ENCODE measurements at regions not wholly inside any gene's neighbourhood (a gene's known extent, or its start where the extent isn't known, plus 50 kb on each side); places are given as distances from the start of the nearest gene placed in this dataset.

DNA sequence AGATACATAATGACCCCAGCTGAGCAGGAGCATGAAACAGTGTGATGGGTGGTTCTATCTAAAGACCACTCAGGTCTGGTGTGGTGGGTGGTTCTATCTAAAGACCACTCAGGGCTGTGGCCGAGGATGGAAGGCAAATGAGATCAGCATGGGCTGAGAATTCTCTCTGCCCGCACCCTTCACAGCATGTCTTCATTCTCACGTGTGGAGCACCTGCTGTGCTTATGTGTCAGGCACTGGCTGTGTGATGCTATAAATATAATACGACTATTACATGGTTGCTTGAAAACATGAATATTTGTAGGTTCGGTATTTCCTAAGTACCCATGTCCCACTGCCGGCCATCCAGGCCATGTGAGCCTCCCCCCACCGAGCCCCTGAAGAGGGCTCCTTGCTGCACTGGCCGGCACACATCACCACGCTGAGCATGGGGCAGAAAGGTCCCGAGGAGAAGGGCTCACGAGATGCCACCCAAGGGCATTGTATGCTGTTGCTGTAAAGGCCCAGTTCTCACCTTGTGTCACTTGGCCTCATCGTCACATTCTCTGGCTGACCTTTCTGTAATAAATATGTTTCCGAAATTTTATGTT is 810.2 kb downstream of the UQCRFS1 start:
- DNase-seq (ENCODE audit: low spot score), result no peak
- TF ChIP-seq, protein P1, sequence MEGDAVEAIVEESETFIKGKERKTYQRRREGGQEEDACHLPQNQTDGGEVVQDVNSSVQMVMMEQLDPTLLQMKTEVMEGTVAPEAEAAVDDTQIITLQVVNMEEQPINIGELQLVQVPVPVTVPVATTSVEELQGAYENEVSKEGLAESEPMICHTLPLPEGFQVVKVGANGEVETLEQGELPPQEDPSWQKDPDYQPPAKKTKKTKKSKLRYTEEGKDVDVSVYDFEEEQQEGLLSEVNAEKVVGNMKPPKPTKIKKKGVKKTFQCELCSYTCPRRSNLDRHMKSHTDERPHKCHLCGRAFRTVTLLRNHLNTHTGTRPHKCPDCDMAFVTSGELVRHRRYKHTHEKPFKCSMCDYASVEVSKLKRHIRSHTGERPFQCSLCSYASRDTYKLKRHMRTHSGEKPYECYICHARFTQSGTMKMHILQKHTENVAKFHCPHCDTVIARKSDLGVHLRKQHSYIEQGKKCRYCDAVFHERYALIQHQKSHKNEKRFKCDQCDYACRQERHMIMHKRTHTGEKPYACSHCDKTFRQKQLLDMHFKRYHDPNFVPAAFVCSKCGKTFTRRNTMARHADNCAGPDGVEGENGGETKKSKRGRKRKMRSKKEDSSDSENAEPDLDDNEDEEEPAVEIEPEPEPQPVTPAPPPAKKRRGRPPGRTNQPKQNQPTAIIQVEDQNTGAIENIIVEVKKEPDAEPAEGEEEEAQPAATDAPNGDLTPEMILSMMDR (IDR thresholded peaks at IDR 0.05), result no peak
- Histone ChIP-seq H3K4me3 (no peak overlapping the region), H3K27ac (no peak overlapping the region)

DNA sequence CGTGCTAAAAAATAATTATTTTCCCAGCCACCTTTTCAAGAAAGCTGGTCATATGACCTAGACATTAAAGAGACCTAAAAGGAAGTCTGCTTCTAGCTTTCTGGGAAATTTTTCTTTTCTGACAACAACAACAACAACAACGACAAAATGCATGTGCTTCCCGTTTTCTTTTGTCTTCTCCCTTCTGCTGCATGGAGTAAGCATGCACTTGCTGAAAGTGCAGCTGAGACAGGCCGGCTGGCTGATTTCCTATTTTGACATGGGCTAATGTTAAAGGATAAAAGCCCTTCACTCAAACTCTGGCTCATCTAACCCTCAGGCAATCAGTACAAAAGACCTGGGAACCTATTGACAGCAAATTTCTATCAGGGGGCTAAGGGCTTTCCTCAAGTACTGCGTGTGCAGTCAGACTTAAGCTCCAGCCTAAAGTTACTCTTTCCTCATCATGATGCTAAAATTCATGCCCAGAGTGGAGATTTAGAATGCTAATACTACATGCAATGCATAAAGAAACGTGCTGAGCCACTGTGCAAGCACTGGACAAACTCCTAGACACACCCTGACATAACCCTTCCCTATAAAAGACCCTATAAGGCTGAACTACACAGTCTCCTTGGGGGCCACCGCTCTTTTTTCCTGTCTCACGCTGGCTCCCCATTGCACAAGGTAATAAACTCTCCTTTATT is 811.1 kb downstream of the UQCRFS1 start:
- TF ChIP-seq, protein P1 (IDR thresholded peaks at IDR 0.05), result no peak
- Histone ChIP-seq H3K27ac (no peak overlapping the region), H3K4me3 (no peak overlapping the region)
- DNase-seq (ENCODE audit: low spot score), result no peak

DNA sequence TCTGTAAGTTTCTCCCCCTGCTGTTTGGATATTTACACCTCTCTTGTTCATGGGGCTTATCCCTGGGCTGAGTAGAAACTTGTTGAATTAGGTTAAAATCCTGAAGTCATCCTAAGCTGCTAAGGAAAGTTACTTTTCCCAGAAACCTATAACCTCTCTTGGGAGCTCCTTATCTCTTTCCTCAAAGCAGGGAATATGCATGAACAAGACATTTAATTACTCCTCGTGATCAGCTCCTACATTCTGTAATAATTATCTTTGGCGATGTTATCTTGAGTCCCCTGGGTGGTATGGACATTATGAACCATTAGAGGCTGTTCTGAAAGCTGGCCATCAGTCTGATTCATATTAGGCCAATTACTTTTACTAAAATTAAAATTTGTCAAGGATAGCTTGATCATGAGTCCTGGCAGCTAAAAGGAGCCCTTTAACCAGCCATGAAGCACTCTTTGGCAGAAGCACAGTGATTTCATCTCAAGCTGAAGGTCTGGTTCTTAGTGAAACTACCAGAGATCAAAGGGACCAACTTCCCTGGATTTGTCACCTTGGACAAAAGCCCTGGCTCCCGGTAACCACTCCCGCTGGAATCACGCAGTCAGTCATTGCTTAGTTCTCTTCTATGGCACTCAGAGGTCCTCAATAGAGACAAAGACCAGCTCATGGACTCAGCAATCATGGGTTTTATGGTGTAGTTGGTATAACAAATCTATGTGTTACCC is 811.8 kb downstream of the UQCRFS1 start:
- Histone ChIP-seq H3K4me3 (no peak overlapping the region), H3K27ac (no peak overlapping the region)
- TF ChIP-seq, protein P1 (IDR thresholded peaks at IDR 0.05), result no peak
- no peak for DNase-seq (ENCODE audit: low spot score)

DNA sequence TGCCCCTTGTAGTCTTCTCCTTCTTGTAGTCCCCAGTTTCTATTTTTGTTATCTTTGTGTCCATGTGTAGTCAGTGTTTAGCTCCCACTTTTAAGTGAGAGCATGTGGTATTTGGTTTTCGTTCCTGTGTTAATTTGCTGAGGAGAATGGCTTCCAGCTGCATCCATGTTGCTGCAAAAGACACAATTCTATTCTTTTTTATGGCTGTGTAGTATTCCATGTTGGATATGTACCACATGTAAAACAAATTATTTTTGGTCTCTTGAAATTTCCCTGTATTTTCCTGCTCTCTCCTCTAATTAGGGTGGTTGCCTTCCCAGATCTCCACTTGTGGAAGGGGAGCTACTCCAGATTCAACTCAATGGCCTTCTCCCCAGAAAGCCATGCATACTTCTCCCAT is 813.8 kb downstream of the UQCRFS1 start:
- no peak for DNase-seq (ENCODE audit: low spot score)
- Histone ChIP-seq H3K4me3 (no peak overlapping the region), H3K27ac (no peak overlapping the region)
- TF ChIP-seq, protein P1 (IDR thresholded peaks at IDR 0.05), result no peak

GRCh38 chr19:28397800-28398199 is 815.2 kb downstream of the UQCRFS1 start:
- no peak for DNase-seq (ENCODE audit: low spot score)

DNA sequence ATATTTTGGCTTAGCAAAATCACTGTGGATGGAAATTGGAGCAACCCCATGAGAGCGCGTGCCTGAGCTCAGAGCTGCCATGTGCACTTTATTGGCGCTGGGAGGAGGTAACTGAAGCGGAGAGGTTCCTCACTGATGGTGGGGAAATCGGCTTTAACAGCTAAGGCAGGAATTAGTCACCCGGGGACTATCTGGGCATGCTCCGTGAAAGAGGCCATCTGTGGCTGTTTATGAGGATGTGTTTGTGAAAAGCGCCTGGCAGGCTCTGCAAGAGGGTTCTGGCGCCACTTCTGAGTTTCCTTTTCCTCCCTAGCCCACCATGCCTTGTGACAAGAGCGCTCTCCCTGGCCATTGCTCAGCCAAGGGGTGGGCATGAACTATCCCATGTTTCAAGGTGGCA is 815.6 kb downstream of the UQCRFS1 start:
- TF ChIP-seq, protein P1 (IDR thresholded peaks at IDR 0.05), result no peak
- H3K4me3 ChIP-seq, result no peak overlapping the region
- H3K27ac ChIP-seq, result no peak overlapping the region
- DNase-seq (ENCODE audit: low spot score), result no peak

More at GRCh38 chr19:28397800-28398199, 815.2 kb downstream of the UQCRFS1 start:
- TF ChIP-seq, protein P1 (IDR thresholded peaks at IDR 0.05), result no peak
- H3K4me3 ChIP-seq, result no peak overlapping the region
- H3K27ac ChIP-seq, result no peak overlapping the region

Data from coronary artery (tissue), 2 donors.